HEK293 (cell line): ENCODE measurements at regions not wholly inside any gene's neighbourhood (a gene's known extent, or its start where the extent isn't known, plus 50 kb on each side); places are given as distances from the start of the nearest gene placed in this dataset.

Experiments
- CTCF ChIA-PET: fragments of 350-600 bp; formaldehyde crosslinking; extraction: SDS; loops from one replicate; lab custom pipeline; 2021; ENCODE audit warnings: antibody characterized with exemption; lab: Yijun Ruan, JAX
- POLR2A ChIA-PET: fragments of 300-600 bp; formaldehyde crosslinking; extraction: SDS; loops from one replicate; lab custom pipeline; 2020; ENCODE audit warnings: antibody characterized with exemption, inconsistent platforms; lab: Yijun Ruan, JAX
- H3K27ac ChIP-seq: fragments of 200-500 bp; sonication (Bioruptor generic); 2 replicates; pipeline ENCODE4 v1.5.1; 2014; ENCODE audit warnings: low read depth, low read length, control low read depth, inconsistent platforms; ENCODE audit errors: extremely low read depth
- H3K36me3 ChIP-seq, 2 experiments: fragments of 200-500 bp in 1 of 2; sonication (Bioruptor generic) in 1 of 2; 1 replicate in 1 of 2; 2 replicates in 1 of 2; pipeline ENCODE4 v1.5.1; 2014 to 2017; ENCODE audit warnings: inconsistent platforms in 2 of 2, low read length in 2 of 2; ENCODE audit not compliant: control insufficient read depth in 2 of 2, insufficient read depth in 1 of 2
- H3K4me1 ChIP-seq: fragments of 200-500 bp; sonication (Bioruptor generic); 2 replicates; pipeline ENCODE4 v1.5.1; 2014; ENCODE audit warnings: mild to moderate bottlenecking, low read length, inconsistent platforms; ENCODE audit not compliant: control insufficient read depth, insufficient read depth
- H3K4me3 ChIP-seq: 2 replicates; pipeline ENCODE4 v1.5.1; 2011; ENCODE audit warnings: low read depth, mild to moderate bottlenecking, control low read depth, low read length, moderate library complexity
- H3K9me3 ChIP-seq: fragments of 200-500 bp; sonication (Bioruptor generic); 2 replicates; pipeline ENCODE4 v1.5.1; 2014; ENCODE audit warnings: low read depth, low read length, inconsistent platforms; ENCODE audit not compliant: control insufficient read depth, insufficient read depth
- KLF17 ChIP-seq: fragments of 450-650 bp; formaldehyde crosslinking; IDR thresholded peaks from 2 replicates; pipeline ENCODE4 v1.5.1; 2016; ENCODE audit warnings: missing biosample characterization, missing genetic modification characterization
- KLF8 ChIP-seq: fragments of 450-650 bp; formaldehyde crosslinking; IDR thresholded peaks from 2 replicates; pipeline ENCODE4 v1.5.1; 2016; ENCODE audit warnings: missing biosample characterization, missing genetic modification characterization
- PRDM10 ChIP-seq: fragments of 450-650 bp; formaldehyde crosslinking; IDR thresholded peaks from 2 replicates; pipeline ENCODE4 v1.5.1; 2016; ENCODE audit warnings: missing biosample characterization, missing genetic modification characterization
- REPIN1 ChIP-seq: fragments of 450-650 bp; formaldehyde crosslinking; IDR thresholded peaks from 2 replicates; pipeline ENCODE4 v1.5.1; 2017; ENCODE audit warnings: missing biosample characterization, missing genetic modification characterization, low read depth
- SP3 ChIP-seq: fragments of 450-650 bp; formaldehyde crosslinking; IDR thresholded peaks from 2 replicates; pipeline ENCODE4 v1.5.1; 2016; ENCODE audit warnings: missing biosample characterization, missing genetic modification characterization
- TCF7L2 ChIP-seq: IDR thresholded peaks from 2 replicates; pipeline ENCODE4 v1.6.1; 2011; ENCODE audit warnings: low read depth, mild to moderate bottlenecking, inconsistent platforms, low read length, moderate library complexity, borderline replicate concordance
- ZNF223 ChIP-seq: fragments of 450-650 bp; formaldehyde crosslinking; IDR thresholded peaks from 2 replicates; pipeline ENCODE4 v1.5.1; 2016; ENCODE audit warnings: missing biosample characterization, missing genetic modification characterization
- ZNF23 ChIP-seq: fragments of 450-650 bp; formaldehyde crosslinking; IDR thresholded peaks from 2 replicates; pipeline ENCODE4 v1.5.1; 2016; ENCODE audit warnings: missing biosample characterization, missing genetic modification characterization, borderline replicate concordance
- ZNF24 ChIP-seq: fragments of 450-650 bp; formaldehyde crosslinking; IDR thresholded peaks from 2 replicates; pipeline ENCODE4 v1.5.1; 2016; ENCODE audit warnings: missing biosample characterization, missing genetic modification characterization
- ZNF248 ChIP-seq: fragments of 450-650 bp; formaldehyde crosslinking; IDR thresholded peaks from 2 replicates; pipeline ENCODE4 v1.5.1; 2017; ENCODE audit warnings: missing biosample characterization, missing genetic modification characterization
- ZNF266 ChIP-seq: fragments of 450-650 bp; formaldehyde crosslinking; IDR thresholded peaks from 2 replicates; pipeline ENCODE4 v1.5.1; 2016; ENCODE audit warnings: missing biosample characterization, missing genetic modification characterization, low read depth
- ZNF335 ChIP-seq: fragments of 450-650 bp; formaldehyde crosslinking; conservative IDR thresholded peaks from 2 replicates; pipeline ENCODE4 v1.5.1; 2016; ENCODE audit warnings: missing biosample characterization, missing genetic modification characterization
- ZNF394 ChIP-seq: fragments of 450-650 bp; formaldehyde crosslinking; IDR thresholded peaks from 2 replicates; pipeline ENCODE4 v1.5.1; 2016; ENCODE audit warnings: missing biosample characterization, missing genetic modification characterization, mild to moderate bottlenecking, moderate library complexity, borderline replicate concordance
- ZNF416 ChIP-seq: fragments of 450-650 bp; formaldehyde crosslinking; IDR thresholded peaks from 2 replicates; pipeline ENCODE4 v1.5.1; 2016; ENCODE audit warnings: missing biosample characterization, missing genetic modification characterization
- ZNF433 ChIP-seq: fragments of 450-650 bp; formaldehyde crosslinking; IDR thresholded peaks from 2 replicates; pipeline ENCODE4 v1.5.1; 2016; ENCODE audit warnings: missing biosample characterization, missing genetic modification characterization, low read depth
- ZNF513 ChIP-seq: fragments of 450-650 bp; IDR thresholded peaks from 2 replicates; pipeline ENCODE4 v1.5.1; 2018; ENCODE audit warnings: missing biosample characterization, missing genetic modification characterization
- ZNF548 ChIP-seq: fragments of 450-650 bp; formaldehyde crosslinking; IDR thresholded peaks from 2 replicates; pipeline ENCODE4 v1.5.1; 2016; ENCODE audit warnings: missing biosample characterization, missing genetic modification characterization
- ZNF561 ChIP-seq: fragments of 450-650 bp; IDR thresholded peaks from 2 replicates; pipeline ENCODE4 v1.5.1; 2018; ENCODE audit warnings: missing biosample characterization, missing genetic modification characterization, borderline replicate concordance
- ZNF701 ChIP-seq: fragments of 450-650 bp; formaldehyde crosslinking; IDR thresholded peaks from 2 replicates; pipeline ENCODE4 v1.5.1; 2016; ENCODE audit warnings: missing biosample characterization, missing genetic modification characterization
- ZNF704 ChIP-seq: fragments of 450-650 bp; formaldehyde crosslinking; IDR thresholded peaks from 2 replicates; pipeline ENCODE4 v1.5.1; 2016; ENCODE audit warnings: missing biosample characterization, missing genetic modification characterization
- ZNF777 ChIP-seq: fragments of 450-650 bp; formaldehyde crosslinking; IDR thresholded peaks from 2 replicates; pipeline ENCODE4 v1.5.1; 2017; ENCODE audit warnings: missing biosample characterization, missing genetic modification characterization, borderline replicate concordance
- ZNF843 ChIP-seq: fragments of 450-650 bp; formaldehyde crosslinking; IDR thresholded peaks from 2 replicates; pipeline ENCODE4 v1.5.1; 2016; ENCODE audit warnings: missing biosample characterization, missing genetic modification characterization

- TF ChIP-seq ZNF843 (tag by site-specific recombination) (no peak), KLF8 (tag by site-specific recombination) (no peak), ZNF394 (tag by site-specific recombination) (no peak), ZNF223 (tag by site-specific recombination) (no peak), ZNF548 (no peak), ZNF701 (tag by site-specific recombination) (no peak), ZNF23 (no peak)
- TF ChIP-seq, all 188 proteins: peak for 0
These were observed 312.3 kb downstream of the SATB1 start (continued) for GRCh38 chr3:18112674-18113375.

GRCh38 chr3:18111796-18112232 is 313.3 kb downstream of the SATB1 start:
- POLR2A ChIA-PET = no interaction called here
- H3K36me3 ChIP-seq = no peaks in the 10 kb centered on the region
- H3K4me3 ChIP-seq = no peak overlapping the region
- H3K9me3 ChIP-seq = no peaks in the 10 kb centered on the region
- no peak overlapping the region for H3K27ac ChIP-seq
- H3K4me1 ChIP-seq = peaks cover 4% of the 10 kb centered on the region
- CTCF ChIA-PET = interaction anchor here (0.6 kb wide), 1 partner anchor 32 kb away, joined by 3 read pairs; no protein-coding TSS in a partner anchor
- 0 out of 2 replicates have a peak, but pooled peaks have one; percentile 25 for TF ChIP-seq ZNF335
- TF ChIP-seq ZNF266 = no peak
- no peak for TF ChIP-seq ZNF561 (tag by site-specific recombination)
- 0 out of 2 replicates have a peak, but pooled peaks have one; percentile 39 for TF ChIP-seq PRDM10 (tag by site-specific recombination)
- TF ChIP-seq ZNF24 (tag by site-specific recombination) = no peak
- TF ChIP-seq ZNF416 = no peak

GRCh38 chr3:18103591-18103990 is 321.5 kb downstream of the SATB1 start:
- Histone ChIP-seq H3K27ac (no peak overlapping the region), H3K4me3 (no peak overlapping the region), H3K9me3 (no peaks in the 10 kb centered on the region), H3K36me3 (no peaks in the 10 kb centered on the region), H3K4me1 (peaks cover 12% of the 10 kb centered on the region)
- ChIA-PET CTCF (no interaction called here), POLR2A (no interaction called here)
- TF ChIP-seq ZNF513 (no peak), REPIN1 (tag by site-specific recombination) (no peak), ZNF248 (tag by site-specific recombination) (no peak), ZNF777 (tag by site-specific recombination) (no peak), PRDM10 (tag by site-specific recombination) (no peak), ZNF704 (tag by site-specific recombination) (no peak), SP3 (tag by site-specific recombination) (no peak), TCF7L2 (no peak), ZNF433 (no peak), KLF17 (tag by site-specific recombination) (no peak)
